Tongue (tissue), 1 donor: ENCODE measurements at regions not wholly inside any gene's neighbourhood (a gene's known extent, or its start where the extent isn't known, plus 50 kb on each side); places are given as distances from the start of the nearest gene placed in this dataset.

Experiments used
- DNase-seq: peaks from one replicate; pipeline ENCODE4 v3.0.0-alpha.2; 2015

GRCh38 chr22:48706934-48707762 is 1120.5 kb downstream of the BRD1 start:
- no peak for DNase-seq

DNA sequence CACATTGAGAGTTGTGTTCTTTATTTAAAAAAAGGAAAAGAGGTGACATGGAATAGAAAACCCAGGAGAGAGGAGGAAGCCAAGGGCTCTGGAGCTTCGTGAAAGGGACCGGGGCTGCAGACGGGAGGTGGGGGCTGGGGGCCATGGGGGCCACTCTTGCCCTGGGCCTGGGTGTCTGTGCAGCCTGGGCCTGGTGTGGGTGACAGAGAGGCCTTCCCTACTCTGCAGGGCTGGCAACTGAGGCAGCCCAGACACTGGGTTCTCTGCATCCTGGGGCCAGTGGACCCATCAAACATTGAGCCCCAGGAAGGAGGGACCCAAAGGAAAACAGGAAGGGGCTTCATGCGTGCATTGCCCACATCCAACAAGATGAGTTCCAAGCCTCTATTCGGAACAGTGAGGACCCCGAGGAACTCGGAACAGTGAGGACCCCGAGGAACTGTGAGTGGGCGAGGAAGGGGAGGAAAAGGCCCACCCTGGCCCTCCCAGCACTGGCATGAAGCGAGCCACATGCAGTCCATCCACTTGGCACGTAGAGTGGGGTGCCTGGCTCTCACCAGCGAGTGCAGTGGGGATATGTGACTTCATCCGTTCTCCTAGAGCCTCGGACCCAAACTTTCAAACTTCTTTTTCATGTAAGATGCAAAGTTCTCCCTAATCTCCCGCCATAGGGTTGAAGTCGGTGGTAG is 1121.6 kb downstream of the BRD1 start:
- DNase-seq = no peak

DNA sequence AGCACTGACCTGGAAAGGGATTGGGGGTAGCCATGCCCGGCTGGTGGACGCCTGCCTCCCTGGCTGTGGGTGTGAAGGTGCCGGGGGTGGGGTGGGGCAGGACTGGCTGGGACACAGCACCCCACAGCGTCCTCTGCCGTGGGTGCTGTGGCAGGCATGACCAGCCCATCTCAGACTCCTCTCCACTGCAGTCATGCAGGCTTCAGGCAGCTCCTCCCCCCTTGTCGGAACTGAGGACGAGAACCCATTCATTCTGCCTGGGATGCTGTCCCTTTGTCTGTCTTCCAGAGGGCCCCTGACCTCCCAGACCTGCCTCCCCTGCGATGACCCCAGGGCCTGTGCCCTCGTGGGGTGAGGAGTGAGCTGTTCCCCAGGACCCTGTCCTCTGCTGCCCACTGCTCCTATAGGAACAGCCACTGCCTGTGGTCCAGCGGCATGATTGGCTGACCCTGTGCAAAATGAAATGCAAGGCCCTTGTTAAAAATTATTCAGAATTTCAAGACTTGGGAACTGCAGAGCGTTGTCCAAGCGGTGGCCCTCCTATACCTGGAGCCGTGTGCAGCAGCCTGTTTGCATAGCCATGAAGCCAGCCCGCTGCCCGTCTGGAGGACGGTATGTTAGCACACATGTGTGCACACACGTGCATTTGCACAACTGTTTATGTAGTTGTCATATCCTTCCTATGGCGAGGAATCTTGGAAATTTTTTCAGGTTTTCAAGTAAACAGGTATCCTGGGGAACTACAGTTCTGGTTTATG is 1122.3 kb downstream of the BRD1 start:
- DNase-seq = no peak

DNA sequence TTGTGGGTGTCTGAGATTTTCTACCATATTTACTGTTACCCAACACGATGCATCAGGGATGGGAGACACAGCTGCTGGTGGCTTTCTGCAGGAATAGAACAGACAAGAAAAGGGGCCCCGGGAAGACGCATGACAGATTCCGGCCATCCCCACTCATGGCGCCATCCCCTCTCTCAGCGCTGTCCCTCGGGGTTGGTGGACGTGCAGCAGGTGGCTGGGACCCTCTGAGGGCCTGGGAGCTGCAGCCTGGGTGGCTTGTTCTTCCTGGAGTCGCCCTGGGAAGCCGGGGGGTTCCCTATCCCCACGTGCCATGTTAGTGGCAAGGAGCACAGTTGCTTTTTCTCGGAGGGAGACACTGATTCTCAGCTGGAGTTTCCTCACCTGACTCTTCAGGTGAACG is 1123.3 kb downstream of the BRD1 start:
- DNase-seq = no peak

- no peak for DNase-seq
Observed at GRCh38 chr22:48703265-48703941, 1124.3 kb downstream of the BRD1 start.

- DNase-seq = peak; percentile 57
Observed at GRCh38 chr22:48702573-48703264, 1125.0 kb downstream of the BRD1 start.

DNA sequence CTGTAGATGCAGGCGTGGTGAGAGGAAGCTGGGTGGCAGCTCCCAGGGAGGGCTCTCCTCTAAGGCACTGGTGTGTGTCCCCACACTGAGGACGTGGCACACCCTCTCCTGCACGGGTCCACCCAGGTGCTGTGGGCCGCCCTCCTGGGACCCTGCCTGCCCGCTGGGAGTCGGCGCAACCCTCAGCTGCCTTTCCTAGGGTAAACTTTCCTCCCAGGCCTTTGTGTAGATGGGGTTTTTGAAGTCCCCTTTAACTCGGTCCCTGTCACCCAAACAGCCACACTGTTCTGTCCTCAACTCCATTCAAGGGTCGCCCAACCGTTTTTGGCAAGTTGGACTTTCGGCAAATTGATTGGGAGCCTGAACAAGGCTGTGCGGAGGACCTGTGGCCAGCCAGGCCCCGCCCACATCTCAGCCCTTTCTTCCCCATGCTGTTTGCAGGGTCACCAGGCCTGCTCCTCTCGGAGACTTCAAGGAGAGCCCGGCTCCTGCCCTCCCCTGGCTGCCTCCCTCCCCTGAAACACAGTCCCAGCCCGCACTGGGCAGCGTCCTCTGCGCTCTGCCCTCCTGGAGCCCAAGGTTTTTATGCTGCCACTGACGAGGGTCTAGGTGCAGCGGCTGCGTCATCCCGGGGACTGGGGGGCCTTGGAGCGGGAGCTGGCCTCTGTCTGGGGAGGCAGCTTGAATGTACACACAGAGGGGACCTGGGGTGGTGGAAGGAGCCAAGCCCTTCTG is 1126.2 kb downstream of the BRD1 start:
- no peak for DNase-seq

GRCh38 chr22:48700566-48701295 is 1126.9 kb downstream of the BRD1 start:
- peak; percentile 62 for DNase-seq

GRCh38 chr22:48700180-48700565 is 1127.5 kb downstream of the BRD1 start:
- no peak for DNase-seq

DNA sequence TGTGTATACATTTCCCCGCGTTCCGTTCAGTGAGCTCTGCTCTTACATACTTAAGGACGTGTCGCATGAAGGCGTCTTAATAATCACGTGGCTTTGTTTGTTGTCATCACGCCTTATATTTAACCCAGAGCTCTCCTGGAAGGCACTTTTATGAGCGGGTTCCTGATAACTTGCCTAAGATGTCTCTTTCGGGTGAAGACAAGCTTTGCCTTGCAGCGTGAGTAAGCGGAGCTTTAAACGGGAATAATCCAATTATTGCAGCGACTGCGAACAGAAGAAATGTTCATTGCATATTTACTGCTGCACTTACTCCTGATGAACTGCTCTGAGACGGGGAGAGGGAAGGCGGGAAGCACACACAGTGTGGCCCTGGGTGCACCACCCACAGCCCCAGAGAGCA is 1128.2 kb downstream of the BRD1 start:
- DNase-seq = no peak

GRCh38 chr22:48698618-48699017 is 1129.1 kb downstream of the BRD1 start:
- DNase-seq = no peak

DNA sequence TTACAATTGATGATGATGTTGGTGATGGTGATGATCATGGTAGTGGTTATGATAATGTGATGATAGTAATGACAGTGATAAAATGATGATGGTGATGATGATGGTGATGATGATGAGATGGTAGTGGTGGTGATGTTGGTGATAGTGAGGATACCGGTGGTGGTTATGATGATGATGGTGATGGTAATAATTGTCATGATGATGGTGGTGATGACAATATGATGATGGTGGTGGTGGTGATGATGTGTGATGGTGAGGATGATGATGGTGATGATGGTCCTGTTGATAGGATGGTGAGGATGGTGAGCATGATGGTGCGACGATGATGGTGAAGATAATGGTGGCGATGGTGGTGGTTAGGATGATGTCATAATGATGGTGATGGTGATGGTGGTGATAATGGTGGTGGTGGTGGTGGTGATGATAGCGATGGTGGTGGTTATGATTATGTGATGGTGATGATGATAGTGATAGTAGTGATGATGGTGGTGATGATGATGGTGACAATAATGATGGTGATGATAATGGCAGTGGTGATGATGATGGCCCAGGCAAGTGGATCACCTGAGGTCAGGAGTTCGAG is 1129.9 kb downstream of the BRD1 start:
- DNase-seq = no peak

GRCh38 chr22:48697223-48697622 is 1130.5 kb downstream of the BRD1 start:
- no peak for DNase-seq

DNA sequence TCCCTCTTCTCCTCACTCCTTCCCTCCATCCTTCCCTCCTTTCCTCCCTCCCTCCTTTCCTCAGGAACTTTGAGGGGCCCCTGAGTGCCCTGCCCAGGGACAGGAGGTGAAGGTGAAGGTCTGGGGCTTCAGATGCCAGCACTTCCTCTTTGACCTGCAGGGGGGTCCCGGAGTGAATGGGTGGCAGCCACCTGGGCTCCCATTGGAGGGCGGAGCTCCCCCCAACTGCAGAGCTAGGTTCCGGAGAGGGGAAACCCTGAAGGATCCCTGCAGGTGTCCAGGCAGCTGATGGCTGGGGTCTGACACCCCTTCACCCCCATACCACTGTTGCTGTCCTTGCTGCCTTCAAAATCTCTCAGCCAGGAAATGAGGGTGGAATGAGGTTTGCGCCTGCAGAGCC is 1131.3 kb downstream of the BRD1 start:
- no peak for DNase-seq

DNA sequence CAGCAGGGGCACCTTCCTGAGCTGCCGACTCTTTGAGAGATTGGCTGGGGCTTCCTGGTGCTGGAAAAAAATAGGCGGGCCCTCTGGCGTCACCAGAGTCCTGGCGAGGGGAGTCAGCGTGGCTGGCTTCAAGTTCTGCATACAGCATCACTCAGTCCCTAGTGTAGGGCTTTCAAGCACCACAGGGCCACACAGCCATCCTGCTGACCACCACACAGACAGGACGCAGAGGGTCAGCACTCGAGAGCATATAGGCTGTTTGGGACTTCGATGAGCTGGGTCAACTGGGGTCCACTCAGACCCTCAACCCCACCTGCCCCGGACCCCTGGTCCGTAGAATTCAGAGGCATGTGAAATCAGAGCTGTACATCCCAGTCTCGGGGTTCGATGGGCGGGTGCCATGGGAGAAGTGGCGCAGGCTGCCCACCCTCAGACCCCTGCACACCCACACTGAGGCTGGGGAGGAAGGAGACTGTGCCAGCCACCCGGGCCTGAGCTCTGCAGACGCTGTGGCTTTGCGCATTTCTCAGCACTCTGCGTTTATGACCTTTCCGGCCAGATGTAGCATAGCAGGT is 1131.9 kb downstream of the BRD1 start:
- DNase-seq = no peak

DNA sequence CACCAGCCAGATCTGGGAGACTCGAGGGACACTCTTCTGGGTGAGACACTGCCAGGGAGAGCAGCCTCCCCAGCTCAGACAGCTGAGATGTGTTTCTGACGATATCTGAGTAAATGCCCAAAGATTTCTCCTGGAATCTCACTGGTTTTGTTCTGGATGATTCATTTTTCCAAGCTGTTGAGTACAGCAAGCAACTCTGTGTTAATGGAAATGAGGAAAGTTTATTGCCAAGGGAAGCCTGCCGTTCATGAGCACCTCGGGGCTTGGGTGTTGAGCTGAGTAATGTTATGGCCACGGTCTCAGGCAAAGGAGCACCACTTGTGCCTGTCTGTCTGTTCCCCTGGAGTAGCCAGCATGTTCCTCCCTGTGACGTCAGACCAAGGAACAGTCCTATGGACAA is 1132.4 kb downstream of the BRD1 start:
- DNase-seq = peak; percentile 78

DNA sequence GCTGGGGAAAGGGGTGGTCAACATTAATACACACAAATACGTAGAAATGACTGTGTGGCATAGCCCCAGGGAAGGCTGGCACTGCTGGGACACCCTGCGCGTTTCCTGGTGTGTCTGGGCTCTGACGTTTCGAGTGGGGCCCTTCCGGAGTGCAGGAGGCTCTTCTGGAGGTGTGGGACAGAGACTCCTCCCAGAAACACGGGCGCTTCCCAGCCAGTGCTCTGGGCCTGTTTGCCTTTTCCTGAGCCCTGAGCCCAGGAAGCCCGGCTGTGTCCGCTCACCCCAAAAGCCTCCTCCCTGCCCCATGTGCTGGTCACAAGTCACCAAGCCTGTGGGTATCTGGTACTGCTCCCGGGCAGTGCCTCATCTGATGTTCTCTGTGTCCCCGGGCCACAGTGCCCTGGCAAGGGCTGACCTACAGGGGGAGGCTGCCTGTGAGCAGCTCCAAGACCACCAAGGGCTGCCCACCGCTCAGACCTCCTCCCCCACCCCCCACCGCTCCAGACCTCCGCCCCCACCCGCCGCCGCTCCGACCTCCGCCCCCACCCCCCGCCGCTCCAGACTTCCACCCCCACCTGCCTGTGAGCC is 1133.3 kb downstream of the BRD1 start:
- no peak for DNase-seq

DNA sequence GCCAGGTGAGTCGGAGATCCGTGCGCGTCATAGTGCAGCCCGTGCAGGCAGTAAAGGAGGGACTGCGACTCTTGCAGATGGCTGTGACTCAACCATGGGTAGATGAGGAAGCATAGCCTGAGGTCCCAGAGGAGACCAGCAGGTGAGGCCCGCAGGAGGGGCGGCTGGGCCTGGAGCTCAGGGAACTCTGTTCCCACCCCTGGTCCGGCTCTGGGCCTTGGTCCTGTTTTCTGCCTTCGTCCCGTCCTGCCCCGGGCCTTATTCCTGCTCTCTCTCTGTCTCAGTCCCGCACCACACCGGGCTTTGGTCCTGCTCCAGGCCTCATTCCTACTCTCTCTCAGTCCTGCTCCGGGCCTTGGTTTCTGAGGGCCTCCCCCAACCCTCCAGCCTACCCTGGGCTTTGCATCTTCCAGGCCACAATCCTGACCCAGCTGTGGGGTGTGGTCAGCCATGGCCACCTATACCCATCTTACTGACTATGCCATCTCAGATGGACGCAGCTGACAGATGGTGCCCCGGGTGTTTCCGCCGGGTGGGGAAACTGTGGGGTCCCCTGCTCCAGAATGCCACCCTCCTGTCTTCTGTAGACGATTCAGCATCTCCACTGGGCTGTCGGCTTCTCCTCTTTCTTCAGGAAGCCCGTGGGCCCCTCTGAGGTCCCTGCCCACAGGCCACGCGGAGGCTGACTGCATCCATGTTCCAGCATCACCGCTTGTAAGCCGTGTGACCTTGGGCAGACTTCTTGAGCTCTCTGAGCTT is 1134.1 kb downstream of the BRD1 start:
- DNase-seq = no peak
